Stromal cell of bone marrow (primary cell): ENCODE measurements at regions not wholly inside any gene's neighbourhood (a gene's known extent, or its start where the extent isn't known, plus 50 kb on each side); places are given as distances from the start of the nearest gene placed in this dataset.

ENCODE experiments used
- DNase-seq: peaks from one replicate; pipeline ENCODE4 v3.0.0-alpha.2; 2012; ENCODE audit warnings: low read depth

DNA sequence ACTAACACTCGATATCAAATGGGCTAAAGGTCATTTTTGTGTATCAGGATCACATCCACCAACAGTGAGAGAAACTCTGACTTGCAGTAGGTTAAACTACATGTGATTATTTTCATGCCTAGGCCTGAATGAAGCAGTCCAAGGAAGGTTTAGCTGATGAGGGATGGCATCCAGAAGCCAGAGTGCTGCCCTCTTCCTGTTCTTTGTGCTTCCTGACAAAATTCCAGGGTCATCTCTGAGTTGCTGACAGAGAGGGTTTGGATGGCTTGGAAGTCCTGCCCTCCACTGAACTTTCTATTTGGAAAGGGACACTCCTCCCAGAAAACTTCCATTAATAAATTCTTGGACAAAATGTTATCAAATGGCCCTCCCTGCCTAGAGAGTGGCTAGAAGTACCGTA lies 728.3 kb upstream of the SLC10A2 start:
- DNase-seq: no peak

DNA sequence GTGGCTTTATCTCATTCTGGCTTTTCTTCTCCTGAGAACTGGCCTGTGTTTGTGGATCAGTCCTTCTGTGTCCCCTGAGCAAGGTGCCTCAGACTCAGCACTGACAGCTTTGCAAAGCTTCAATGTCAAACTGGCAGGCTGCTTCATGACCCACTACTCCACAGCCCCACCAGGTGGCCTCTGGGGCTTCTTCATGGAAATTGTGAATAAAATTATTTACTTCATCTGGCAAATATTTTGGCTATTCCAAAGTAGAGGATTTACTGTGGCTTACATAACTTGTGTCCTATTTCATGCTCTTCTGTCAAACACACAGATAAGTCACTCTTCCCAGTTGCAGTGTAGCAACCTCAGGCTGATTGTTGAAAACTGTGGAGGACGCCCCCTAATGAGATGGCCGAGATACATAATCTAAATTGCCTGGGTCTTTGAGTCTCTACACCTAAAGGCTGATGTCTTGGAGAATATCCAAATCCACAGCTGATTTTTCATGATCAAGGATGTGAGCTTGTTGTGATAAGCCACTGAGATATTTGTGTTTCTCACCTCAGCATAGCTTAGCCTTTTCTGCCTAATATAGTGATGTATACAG lies 721.9 kb upstream of the SLC10A2 start:
- no peak for DNase-seq

DNA sequence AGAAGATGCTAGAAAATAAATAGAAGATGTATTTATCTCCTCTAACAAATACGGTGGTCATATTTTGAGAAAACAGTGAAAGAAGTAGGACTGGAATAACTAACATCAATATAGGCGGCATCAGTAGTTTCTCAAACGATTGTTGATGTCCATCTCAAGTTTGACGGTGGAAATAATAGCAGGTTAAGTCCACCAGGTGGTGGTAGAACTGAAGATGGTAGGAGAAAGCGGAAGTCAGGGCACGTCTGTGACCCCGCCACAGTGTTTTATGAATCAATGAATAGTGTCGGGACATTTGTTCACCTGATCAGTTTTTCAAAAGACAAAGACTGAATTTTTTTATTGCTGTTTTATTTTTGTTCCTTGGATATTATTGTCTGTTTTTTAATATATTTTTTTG lies 706.4 kb upstream of the SLC10A2 start:
- DNase-seq: no peak

DNA sequence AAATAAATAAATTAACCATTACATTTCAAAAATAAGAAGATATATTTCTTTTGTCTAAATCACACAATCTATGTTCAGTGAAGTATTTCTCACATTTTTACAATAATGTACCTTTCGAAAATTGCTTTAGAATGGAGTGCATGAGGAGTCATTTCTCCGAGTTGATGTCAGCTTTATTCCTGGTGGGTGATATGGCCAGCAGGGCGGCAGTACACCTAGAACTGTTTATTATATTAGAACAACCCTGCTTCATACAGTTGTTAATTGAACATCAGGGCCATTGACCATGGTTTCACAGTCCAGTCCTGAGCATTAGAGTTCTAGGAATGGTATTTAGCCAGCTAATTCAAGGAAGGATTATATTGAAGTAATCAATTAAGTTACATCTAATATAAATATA lies 696.3 kb upstream of the SLC10A2 start:
- DNase-seq: no peak

DNA sequence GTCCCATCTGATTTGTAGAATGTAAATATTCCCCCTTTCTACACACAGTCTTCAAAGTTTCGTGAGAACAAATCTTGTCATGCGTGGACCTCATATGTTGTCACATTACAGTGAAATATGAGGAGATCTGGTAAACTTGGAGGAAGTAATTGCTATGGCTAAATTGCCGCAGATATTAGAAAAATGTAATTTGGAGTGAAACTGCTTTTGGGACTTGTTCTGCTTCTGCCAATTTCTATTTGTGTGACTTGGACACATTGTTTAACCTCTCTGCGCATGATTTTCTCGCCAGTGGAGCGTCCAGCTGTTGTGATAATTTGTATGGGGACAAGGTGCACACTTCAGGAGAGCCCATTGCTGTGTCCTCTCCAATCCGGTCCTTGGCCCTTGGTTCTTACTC lies 693.1 kb upstream of the SLC10A2 start:
- DNase-seq: no peak

DNA sequence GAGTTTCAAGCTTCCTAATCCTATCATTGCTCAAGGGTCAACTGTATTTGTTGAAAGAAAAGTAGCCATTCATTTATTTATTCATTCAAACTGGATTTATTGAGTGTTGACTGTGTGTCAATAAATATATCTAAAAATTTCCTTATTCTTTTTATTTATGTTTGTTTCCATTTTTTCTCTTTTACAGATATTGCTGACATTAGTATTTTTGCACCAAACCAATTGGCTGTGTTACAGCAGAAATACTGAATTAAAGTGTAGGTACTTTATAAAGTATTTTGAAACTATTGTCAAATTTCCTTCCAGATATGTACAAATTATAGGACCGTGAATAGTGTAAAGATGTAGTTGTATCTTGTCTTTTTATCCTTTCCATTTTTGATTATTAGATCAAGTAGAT lies 692.0 kb upstream of the SLC10A2 start:
- no peak for DNase-seq

DNA sequence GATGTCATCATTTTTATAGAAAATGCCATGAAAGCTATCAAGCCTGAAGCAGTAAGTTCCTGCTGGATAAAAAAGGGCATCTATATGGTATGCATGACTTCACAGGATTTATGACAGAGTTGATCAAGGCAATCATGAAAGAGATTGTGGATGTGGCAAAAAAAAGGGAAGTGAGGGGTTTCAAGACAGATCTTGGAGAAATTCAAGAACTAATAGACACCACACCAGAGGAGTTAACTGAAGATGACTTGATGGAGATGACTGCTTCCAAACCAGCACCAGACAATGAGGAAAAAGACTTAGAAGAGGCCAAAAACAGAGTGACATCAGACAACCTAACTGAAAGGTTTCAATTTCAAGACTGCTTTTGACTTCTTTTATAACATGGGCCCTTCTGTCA lies 691.1 kb upstream of the SLC10A2 start:
- DNase-seq: no peak

DNA sequence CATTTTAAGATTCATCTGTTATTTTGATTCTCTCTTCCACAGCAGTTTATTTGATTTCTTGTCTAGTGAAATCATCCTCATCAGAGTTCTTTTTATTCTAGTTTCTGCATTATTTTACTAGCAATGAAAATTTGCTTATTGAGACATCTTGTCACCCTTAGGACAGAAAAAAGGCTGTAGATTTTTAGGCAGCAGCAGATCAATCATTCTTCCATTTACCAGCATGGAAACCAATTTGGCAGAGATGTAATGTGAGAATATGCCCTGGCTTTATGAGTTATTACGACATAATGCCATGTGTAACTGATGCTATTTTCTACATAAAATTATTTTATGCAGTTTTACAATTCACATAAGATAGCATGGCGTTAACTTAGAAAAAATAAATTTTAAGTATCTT lies 688.6 kb upstream of the SLC10A2 start:
- DNase-seq: no peak

DNA sequence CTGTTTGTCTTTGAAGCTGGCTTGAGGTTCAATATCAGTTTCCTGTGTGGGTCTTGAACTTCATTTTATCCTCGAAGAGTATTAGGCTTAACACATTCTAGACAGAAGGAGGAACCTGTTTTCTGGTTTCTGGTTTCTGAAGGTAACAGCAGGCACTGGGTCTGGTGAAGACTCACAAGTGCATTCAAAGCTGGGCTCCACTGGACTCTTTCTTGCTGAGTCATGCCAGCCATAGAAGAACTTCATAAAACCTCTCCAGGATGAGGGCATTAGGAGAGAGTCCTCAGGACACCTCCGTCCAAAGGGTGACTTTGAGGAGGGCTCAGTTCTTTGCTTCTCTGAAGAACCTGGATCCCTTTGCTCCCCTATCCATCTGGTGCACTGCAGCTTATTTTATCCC lies 668.6 kb upstream of the SLC10A2 start:
- no peak for DNase-seq

DNA sequence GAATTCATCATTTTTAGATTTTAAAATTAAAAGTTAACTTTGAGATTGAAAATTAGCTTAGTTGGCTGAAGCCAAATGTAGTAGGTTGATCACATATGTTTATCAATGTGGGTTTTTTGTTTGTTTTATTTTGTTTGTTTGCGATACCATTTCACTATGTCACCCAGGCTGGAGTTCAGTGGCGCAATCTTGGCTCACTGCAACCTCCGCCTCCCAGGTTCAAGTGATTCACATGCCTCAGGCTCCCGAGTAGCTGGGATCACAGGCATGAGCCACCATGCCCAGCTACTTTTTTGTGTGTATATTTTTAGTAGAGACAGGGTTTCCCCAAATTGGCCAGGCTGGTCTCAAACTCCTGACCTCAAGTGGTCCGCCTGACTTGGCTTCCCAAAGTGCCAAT lies 665.7 kb upstream of the SLC10A2 start:
- no peak for DNase-seq

DNA sequence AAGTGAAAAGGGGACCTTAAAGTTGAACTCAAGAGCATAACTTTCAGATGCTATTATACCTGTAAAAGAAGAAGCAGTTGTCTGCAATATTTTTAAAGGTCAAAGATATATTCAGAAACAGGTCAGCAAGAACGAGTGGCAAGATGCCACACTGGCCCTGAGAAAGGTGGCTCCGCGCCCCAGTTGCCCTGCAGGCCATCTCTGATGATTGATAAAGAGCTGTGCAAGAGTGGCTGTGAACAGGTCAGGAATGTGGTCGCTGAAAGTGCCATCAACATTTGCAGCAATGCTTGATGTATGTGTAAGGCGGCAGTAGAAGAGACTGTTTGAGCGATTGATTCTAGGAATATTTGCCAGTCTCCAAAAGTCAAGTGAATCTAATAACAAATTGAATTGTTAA lies 664.2 kb upstream of the SLC10A2 start:
- DNase-seq: no peak

DNA sequence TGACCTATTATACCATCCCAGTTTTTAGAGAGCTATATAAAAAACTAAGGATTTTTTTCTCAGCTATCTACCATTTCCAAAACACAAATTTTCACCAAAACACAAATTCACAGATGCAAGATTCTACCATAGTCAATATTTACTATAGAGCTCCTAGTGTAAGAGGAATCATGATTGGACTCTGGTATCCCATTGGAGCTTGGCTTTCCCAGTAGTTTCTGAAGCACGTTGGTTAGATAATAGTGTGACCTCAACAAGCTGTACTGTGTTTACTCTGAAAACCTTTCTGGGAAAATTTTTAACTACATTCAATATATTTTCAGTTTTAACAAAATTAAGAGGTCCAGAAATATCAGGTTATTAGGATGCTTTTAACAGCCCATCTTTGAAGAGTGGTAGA lies 660.6 kb upstream of the SLC10A2 start:
- DNase-seq: no peak

DNA sequence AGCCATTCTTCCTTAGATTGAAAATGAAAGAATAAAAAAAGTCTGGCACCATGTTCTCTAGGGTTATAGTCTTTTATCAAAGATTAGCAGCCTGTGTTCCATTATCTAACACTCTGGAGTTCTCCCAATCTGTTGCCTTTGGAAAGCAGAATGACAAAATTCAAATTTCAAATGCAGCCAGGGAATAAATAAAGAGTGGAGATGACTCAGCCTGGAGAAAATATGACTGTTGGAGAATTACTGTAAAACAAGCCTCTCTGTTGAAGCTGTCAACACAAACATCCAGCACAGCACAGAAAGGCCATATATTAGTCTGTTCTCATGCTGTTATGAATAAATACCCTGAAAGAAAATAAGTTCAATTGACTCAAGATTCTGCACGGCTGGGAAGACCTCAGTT lies 650.5 kb upstream of the SLC10A2 start:
- DNase-seq: no peak

DNA sequence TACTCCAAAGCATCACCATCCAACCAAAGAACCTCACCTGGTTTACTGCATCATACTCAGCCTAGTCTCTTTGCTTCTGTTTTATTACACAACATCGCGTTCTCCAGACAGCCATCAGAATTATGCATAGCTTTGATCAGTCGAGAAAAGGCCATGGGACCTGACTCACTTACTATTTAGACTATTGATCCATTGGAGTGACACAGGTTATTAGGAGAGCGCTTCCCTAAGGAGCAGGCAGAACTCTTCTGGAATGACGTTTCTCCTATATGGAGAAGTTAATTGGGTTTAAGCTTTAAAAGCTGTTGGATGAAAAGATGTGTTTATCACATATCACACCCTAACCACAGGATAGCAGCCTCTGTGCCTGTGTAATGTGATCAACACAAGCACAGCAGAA lies 649.1 kb upstream of the SLC10A2 start:
- no peak for DNase-seq

DNA sequence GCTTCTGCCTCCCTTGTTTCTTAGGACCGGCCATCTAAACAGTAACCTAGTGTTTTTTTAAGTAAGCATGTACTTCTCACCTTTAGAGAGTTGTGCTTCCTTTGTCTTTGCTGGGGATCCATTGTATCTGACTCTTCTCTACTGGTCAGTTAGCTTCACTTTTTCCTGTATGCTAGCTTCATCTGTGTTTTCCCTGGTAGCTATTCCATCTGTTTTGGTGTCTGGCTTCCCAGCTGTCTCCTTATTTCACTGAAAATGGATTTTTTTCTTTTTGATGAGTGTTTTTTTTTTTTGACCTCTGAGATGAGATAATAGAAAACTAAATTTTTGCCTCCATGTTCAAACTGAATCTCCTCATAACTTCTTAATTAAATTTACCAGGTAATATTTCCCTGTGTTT lies 637.0 kb upstream of the SLC10A2 start:
- DNase-seq: no peak

DNA sequence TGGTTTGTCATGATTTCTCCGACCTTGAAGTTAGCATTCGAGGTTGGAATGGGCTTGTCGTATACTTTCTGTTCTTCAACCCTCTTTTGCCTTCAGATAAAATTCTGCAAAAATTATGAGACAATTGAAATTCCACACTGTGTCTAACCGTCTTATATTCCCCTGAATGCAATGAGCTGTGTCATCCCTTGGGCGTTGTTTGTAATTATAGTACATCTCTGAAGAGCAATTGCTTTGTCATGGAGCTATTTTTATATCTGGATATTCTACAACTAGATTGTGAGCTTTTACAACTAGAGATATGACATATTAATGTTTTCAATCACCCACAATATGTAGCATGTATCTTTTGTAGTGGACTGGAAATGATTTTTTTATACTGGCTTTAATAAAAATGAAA lies 631.8 kb upstream of the SLC10A2 start:
- no peak for DNase-seq

DNA sequence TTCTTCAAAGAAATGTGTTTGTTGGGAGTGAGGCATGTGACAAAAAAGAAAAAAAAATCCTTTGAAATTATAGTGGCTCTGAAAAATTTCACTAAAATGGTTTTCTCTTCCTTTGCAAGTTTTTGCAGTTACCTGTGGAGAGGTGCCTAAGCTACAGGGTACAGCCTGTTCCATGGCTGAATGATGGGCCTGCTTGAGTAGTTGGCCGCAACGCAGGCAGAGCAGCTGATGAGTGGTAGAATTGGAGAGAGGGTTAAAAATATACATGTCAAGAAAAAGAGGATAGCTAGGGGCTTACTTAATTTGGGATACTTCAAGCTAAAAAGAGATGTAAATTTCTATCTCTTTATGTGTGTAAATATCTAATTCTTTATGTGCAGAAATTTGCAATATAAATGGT lies 629.1 kb upstream of the SLC10A2 start:
- no peak for DNase-seq

DNA sequence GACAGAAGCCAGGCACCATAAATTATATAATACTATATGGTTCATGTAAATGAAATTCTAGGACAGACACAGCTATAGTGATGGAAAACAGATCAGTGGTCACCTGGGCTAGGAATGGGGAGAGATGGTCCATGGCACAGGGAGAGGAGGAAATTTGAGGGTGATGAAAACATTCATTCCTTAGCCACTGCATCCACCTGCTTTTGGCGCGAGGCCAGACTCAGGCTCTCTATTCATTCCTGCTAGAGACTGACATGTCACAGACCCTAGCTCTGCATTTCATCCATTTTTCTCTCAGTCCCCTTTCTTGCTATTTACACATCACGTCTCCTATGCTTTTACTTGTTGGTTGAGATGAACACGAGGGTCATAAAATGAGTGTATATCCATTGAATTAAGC lies 628.3 kb upstream of the SLC10A2 start:
- DNase-seq: no peak

DNA sequence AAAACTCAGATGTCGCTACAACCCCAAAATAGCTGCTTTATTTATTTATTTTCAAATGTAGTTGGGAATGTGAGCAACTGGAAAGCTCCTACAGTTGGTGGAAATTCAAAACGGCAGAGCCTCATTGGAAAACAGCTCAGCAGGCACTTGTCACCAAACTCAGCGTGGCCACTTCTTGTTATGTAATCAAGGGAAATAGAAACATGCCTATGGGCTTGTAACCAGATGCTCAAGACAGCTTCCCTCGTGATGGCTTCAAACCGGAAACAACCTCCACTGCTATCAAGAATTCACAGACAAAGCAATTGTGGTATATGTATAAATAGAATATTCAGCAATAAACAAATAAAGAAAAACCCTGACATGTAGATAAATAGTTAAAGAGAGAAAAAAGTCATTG lies 627.8 kb upstream of the SLC10A2 start:
- DNase-seq: no peak

DNA sequence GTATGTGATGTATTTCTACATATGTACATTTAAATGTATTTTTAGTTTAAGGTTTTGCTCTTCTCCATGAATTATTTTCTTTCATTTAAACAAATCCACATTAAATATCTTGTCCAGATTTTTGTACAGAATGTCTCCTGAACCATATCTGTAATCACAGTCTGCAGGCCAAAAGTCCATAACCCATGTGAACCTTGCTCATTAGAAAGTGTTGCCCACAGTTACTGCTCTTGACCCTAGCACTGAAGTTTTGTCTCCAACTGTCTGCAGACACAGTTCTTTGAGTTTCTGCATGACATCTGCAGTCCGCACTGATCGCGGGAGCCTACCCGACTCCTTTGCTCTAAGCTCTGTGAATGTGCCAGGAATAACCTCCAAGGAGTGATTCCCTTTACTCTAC lies 626.2 kb upstream of the SLC10A2 start:
- DNase-seq: no peak

DNA sequence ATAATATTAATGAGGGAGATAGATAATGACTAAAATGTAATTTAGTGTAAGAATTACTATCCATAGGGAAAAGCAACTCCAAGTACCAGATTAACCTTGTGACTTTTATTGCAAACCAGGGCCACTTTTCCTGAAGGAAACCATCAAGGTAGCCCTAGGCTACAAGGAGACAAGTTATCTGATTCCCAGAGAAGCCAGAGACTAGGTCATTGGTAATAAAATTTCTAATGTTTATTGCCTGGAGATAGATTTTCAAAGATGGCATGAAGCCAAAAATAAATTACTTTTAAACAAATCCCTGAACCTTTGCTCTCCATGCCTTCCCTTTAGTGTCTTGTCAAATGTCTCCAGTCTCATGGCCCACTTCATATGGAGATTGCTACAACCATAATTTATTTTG lies 610.1 kb upstream of the SLC10A2 start:
- DNase-seq: no peak

DNA sequence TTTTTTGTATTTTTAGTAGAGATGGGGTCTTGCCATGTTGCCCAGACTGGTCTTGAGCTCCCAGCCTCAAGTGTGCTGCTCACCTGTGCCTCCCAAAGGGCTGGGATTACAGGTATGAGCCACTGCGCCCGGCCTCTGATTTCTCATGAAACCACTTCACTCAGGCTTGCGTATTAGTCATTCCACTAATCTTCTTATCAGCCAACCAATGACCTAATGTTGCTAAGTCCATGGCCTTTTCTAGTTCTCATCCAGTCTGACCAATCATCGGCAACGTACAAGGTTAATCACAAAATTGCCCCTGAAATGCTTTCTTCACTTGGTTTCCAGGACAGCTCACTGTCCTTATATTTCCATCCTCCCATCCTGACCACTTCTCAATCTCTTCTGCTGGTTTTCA lies 605.3 kb upstream of the SLC10A2 start:
- no peak for DNase-seq

DNA sequence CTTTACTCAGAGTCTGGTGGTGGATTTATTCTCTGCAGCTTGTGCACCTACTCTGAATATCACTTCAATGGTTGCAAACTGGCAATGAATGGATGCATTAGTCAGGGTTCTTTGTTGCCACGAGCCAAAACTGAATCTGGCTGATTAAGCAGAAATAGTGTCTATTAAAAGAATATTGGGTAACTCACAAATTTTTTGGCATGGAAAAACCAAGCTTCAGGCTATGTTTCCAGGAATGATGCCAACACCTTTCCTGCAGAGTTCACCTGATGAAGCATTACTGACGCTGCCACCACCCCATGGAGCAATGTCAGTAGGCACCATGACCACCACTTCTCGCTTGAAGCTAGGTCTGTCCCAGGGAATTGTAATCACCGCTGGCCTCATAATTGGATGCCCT lies 597.8 kb upstream of the SLC10A2 start:
- DNase-seq: no peak

DNA sequence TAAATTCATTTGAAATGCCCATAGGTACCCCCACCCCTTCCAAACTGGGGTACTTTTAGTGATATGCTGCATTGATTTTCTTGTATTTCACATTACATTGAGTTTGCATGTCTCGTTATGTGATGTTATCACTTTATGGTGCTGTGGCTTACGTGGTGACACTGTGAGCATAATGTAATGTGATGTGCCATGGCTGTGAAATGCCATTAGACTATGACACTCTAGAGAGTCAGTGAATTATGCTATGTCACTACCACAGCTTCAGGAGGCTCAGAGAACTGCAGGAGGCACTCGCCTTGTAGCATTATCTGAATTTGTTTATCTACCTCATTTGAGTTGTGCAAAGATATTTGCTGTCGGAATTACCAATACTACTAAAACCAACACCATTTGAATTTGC lies 590.1 kb upstream of the SLC10A2 start:
- DNase-seq: no peak

DNA sequence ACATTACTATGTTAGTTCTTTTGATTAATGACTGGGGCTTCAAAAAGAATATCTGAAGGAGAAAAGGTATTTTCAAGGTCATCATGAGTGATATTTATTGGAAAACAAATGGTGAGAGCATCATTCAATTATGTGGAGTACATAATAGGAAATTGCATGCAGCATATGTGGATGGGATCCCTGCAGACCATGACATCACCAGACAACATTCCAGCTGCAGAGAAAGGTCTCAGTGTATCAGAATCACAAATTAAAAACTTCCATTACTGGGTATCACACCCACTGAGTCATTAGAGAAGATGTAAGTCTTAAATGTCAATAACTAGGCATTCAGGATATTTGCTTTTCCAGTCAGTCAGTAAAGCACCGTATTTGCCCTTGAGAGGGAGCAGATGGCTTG lies 574.4 kb upstream of the SLC10A2 start:
- DNase-seq: no peak
